ENCODE measurements at regions not wholly inside any gene's neighbourhood (a gene's known extent, or its start where the extent isn't known, plus 50 kb on each side); places are given as distances from the start of the nearest gene placed in this dataset.

DNA sequence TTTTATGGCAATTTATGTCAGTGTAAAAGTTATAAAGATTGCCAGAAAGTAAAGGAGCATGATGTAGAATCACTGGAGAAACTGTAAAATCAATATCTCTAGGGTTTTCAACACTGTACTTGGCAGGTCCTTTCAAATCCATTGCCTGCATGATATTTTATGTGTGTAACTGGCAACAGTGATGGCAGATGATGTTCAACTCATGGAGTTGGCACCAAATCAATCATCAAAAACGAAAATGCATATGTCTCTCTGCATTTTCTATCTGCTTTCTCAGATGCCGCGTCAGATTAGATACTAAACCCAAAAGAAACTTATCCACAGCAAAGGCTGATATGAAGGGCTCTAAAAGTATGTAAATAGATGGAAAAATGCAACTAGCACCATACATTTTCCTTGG, 1395.5 kb upstream of the PIK3C3 start:
- TF ChIP-seq, protein P1, sequence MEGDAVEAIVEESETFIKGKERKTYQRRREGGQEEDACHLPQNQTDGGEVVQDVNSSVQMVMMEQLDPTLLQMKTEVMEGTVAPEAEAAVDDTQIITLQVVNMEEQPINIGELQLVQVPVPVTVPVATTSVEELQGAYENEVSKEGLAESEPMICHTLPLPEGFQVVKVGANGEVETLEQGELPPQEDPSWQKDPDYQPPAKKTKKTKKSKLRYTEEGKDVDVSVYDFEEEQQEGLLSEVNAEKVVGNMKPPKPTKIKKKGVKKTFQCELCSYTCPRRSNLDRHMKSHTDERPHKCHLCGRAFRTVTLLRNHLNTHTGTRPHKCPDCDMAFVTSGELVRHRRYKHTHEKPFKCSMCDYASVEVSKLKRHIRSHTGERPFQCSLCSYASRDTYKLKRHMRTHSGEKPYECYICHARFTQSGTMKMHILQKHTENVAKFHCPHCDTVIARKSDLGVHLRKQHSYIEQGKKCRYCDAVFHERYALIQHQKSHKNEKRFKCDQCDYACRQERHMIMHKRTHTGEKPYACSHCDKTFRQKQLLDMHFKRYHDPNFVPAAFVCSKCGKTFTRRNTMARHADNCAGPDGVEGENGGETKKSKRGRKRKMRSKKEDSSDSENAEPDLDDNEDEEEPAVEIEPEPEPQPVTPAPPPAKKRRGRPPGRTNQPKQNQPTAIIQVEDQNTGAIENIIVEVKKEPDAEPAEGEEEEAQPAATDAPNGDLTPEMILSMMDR (IDR thresholded peaks at IDR 0.05): no peak
- TF ChIP-seq POLR2AphosphoS5 (IDR thresholded peaks at IDR 0.05): no peak
- no peak for TF ChIP-seq EP300 (IDR thresholded peaks at IDR 0.05)

All from sigmoid colon (tissue), 4 donors.